Neural cell (in vitro differentiated cells): ENCODE measurements at regions not wholly inside any gene's neighbourhood (a gene's known extent, or its start where the extent isn't known, plus 50 kb on each side); places are given as distances from the start of the nearest gene placed in this dataset.

ENCODE experiments used
- CTCF ChIP-seq: fragments of 450-650 bp; IDR thresholded peaks from 2 replicates; pipeline ENCODE4 v1.5.1; 2014; ENCODE audit warnings: antibody characterized with exemption, mild to moderate bottlenecking, moderate library complexity; ENCODE audit not compliant: poor library complexity, severe bottlenecking
- POLR2AphosphoS5 ChIP-seq: IDR thresholded peaks from 2 replicates; pipeline ENCODE4 v1.6.1; 2012
- TAF1 ChIP-seq: IDR thresholded peaks from 2 replicates; pipeline ENCODE4 v1.6.1; 2012; ENCODE audit warnings: low read depth

DNA sequence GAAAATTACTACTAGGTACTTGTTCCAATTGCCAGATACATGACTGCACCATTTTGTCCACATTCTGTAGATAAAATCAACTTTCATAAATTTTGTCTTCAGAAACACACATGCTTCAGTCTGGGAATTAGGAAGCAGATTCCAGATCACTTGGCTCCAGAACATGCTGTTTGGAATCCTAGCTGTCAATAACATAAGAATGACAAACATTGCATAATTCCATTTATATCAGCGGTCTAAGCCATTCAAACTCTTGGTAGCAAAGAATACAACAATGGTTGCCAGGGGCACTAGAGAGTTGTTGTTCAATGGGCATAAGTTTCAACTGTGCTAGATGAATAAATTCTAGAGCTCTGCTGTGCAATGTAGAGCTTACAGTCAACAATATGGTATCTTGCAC lies 1112.1 kb upstream of the AGA start:
- TF ChIP-seq CTCF (no peak), POLR2AphosphoS5 (no peak), TAF1 (no peak)
